NCI-H1417 treated with DMSO at 0.1 percent for 48 hours (cell line): ENCODE measurements at regions not wholly inside any gene's neighbourhood (a gene's known extent, or its start where the extent isn't known, plus 50 kb on each side); places are given as distances from the start of the nearest gene placed in this dataset.
"Not testable (repeated sequence)": the region's sequence is repeated elsewhere in the genome, so short reads cannot be mapped to it uniquely, and the experiment has no call there.

Experiments used
- DNase-seq: peaks from one replicate; lab custom pipeline; 2025; lab: John Stamatoyannopoulos, UW

DNA sequence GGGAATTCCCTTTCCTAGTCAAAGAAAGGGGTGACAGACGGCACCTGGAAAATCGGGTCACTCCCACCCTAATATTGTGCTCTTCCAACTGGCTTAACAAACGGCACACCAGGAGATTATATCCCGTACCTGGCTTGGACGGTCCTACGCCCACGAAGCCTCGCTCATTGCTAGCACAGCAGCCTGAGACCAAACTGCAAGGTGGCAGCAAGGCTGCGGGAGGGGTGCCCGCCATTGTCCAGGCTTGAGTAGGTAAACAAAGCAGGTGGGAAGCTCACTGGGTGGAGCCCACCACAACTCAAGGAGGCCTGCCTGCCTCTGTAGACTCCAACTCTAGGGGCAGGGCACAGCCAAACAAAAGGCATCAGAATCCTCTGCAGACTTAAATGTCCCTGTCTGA lies 457.8 kb upstream of the PIK3R1 start:
- not testable (repeated sequence) for DNase-seq

DNA sequence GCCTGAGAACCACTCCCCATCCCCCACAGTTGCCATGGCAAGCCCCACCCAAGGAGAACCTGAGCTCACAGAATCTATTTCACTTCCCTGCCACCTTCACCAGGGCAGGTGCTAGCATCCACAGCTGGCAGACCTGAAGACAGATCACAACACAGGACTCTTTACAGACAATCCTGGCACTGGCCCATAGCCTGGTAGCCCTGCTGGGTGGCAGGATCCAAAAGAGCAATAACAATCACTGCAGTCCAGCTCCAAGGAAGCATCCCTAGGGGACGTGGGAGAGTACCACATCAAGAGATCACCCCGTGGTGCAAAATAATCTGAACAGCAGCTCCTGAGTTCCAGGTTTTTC lies 463.2 kb upstream of the PIK3R1 start:
- DNase-seq, result no peak

DNA sequence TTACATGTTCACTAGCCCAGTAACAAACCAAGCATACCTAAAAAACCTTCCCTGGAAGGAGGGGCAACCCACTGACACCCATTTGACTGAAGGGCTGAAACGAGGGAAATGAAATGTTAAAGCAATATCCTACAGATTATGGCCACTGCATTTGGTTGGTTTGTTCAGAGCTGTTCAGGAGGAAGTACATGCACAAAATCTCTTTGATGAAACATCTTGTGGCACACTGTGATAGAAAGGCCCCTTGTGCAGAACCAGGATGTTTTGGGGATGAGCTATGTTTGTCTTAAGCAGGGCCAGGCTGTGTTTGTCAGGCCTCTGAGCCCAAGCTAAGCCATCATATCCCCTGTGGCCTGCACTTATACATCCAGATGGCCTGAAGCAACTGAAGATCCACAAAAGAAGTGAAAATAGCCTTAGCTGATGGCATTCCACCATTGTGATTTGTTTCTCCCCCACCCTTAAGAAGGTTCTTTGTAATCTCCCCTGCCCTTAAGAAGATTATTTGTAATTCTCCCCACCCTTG lies 467.3 kb upstream of the PIK3R1 start:
- no peak for DNase-seq

DNA sequence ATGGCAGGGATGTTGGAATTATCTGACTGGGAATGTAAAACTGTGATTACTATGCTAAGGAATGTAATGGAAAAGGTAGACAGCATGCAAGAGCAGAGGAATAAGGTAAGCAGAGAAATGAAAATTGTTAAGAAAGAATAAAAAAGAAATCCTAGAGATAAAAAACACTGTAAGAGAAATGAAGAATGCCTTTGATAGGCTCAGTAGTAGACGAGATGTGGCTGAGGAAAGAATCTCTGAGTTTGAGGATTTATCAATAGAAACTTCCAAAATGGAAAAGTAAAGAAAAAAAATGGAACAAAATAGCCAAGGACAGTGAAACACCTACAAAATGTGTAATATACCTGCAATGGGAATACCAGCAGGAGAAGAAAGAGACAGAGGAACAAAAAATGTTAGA lies 468.5 kb upstream of the PIK3R1 start:
- no peak for DNase-seq

DNA sequence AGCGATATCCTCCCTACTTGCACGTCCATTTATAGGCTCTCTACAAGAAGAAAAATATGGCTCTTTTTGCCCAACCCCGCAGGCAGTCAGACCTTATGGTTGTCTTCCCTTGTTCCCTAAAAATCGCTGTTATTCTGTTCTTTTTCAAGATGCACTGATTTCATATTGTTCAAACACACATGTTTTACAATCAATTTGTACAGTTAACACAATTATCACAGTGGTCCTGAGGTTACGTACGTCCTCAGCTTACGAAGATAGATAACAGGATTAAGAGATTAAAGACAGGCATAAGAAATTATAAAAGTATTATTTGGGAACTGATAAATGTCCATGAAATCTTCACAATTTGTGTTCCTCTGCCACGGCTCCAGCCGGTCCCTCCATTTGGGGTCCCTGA lies 468.9 kb upstream of the PIK3R1 start:
- DNase-seq, result not testable (repeated sequence)

DNA sequence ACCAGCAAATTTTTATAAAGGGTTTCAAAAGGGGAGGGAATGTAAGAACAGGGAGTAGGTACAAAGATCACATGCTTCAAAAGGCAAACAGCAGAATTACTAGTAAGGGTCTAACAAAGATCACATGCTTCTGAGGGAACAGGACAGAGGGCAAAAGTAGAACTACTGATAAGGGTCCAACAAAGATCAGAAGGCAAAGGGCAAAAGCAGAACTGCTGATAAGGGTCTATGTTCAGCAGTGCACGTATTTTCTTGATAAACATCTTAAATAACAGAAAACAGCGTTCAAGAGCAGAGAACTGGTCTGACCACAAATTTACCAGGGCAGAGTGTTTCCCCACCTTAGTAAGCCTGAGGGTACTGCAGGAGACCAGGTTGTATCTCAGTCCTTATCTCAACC lies 469.5 kb upstream of the PIK3R1 start:
- no peak for DNase-seq

DNA sequence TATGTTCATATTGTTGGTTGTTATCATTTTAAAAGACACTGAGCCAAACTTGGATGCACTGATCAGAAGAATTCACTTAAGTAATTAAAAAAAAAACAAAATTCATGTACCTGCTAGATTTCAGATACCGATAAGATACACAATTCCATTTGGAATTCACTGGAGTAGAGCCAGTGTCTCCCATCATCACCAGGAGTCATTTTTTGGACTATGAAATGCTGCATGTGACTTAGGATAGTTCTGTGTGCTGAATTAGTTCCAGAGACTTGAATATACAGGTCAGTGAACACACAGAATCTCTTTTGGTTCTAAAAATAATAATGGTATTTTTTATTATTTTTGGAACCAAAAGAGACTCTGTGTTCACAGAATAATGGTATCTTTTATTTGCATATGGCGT lies 482.6 kb upstream of the PIK3R1 start:
- DNase-seq, result no peak

DNA sequence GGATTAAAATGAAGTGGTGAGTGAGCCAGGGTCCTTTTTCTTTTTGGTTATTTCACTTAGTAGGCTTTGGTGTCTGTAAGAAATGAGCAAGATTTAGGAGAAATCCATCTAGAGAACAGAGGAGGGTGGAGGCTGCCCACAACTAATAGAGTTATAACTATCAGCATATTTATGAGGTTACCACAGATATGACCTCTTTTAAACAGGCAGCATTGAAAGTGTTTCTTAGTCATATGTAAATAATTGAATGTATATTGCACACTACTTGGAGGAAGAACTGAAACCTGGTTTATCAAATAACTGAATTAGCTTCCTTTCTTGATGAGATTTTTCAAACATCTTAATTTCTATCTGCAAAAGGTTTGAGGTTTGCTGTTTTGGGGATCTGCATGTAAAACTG lies 483.1 kb upstream of the PIK3R1 start:
- no peak for DNase-seq

DNA sequence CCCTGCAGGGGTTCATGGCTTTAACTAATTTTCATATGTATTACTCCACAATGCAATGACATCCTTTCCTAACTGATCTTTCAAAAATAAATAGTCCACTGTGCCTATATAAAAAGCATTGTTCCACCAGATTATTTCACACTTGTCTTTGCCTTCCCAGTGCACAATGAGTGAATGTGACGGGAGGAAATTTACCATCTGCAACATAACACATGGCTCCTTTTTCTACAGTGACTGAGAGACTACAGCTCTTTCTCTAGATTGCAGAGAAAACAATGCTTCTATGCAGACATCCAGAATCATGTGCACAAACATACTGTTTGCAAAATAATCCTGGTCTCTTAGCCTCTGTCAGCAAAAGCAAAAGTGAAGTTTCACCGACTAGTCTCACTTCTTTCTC lies 483.7 kb upstream of the PIK3R1 start:
- no peak for DNase-seq

DNA sequence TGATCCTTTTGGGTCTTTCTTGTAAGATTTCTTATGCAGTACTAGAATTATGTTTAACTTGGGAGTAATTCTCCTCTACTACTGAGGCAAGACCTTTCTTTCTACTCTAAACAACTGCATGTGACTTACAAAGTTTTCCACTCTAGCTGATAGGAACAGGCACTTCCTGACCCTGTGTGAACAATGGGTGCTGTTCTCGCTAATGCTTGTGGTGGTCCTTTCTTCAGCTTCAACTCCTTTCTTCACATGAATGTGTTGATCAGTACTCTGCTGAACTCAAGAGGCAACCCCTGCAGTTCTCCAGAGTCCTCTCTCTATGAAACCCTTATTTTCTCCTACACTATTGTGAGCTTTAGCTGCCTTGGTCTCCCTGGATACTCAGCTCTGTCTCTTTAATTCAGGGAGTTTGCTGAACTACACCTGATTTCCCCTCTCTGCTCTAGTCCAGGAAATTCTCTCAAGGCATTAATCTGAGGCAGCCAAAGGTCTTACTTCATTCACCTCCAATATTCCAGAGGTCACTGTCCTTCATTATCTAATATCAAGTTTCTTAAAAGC lies 484.6 kb upstream of the PIK3R1 start:
- DNase-seq, result no peak

DNA sequence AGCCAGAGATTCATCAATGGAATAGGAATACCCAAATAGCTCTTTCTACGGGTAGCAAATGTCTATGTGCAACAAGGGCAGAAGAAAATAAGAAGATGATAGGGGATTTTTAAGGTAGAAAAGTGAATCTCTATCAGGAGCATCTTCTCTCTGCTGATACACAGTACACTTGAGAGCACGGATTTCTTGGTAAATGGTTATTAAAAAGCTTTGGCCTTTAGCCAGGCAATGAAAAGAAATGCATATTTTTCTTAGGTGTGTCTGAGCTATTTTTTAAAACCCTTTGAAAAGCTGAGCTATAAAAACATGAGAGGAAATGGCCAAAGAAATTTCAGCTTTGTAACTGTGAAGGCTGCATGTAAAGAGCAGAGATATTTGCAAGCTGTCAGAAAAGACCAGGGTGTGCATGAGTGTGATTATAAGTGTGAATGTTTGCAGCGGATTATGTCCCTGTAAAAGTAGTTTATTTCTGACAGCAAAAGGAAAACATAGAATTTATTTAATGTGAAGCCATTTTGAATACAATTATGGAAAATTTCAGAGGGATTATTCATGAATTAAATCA lies 487.1 kb upstream of the PIK3R1 start:
- DNase-seq, result no peak

DNA sequence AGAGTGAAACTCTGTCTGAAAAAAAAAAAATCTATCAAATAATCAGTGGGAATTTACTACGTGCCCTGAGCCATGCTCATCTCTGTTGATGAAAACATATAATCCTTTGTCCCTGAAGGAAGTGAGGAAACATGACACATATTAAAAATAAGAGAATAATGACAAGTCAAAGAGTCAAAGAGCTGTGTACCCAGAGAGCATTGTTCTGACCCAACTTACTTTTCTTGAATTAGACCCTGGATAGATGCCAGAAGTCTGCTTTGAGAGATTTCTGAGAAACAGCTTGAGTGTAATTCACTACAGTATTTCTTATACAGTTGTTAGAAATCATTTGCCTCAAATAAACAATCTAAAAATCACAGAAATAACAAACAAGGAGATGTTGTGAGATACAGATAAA lies 490.0 kb upstream of the PIK3R1 start:
- DNase-seq, result no peak

DNA sequence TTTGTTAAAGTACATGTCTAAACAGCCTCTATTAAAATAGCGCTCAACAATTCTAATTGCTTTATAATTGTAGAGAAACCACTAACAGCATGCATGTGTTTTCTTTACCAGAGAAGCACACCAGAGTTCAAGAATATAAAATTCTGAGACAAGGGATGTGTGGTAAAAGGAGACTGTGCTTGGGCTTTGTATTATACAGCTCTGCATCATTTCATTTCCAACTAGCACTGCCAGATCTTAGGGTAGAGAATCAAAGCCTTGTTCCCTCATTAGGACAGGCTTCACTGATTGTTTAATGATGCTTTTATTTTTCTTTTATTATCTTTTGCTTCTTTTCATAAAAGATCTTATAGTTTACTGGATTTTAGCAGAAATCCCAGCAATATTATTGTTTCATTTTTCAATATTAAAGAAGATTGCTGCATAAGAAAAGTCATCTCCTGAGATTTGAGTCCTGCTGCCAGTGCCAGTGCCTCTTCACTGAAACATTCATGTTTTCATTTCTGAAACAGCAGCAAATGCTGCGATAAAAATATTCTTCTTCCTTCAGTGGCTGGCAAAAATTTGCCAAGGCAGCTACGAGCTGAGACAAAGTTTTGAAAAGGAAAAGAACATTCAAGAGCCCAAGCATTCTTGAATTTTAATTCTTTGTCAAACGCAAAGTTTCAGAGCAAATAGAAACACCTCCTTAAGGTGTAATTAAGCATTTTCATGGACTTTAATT lies 491.0 kb upstream of the PIK3R1 start:
- DNase-seq, result no peak

DNA sequence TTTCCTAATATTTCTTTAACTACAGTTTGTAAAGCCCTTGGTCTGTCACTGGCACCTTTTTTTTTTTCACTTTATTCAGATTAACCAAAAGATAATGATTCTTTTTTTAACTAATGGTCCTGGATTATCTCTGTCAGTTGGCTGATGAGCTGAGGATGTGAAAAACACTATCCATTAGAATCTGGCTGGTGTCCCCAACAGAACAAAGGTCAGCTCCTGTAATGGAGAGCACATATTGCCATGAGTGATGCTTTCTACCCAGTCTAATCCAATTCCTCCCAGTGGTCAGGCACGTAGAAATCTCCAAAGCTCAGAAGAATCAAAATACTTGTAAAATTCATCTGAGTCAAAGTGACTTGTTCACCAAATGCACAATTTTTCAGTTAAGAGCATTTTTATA lies 491.7 kb upstream of the PIK3R1 start:
- no peak for DNase-seq

DNA sequence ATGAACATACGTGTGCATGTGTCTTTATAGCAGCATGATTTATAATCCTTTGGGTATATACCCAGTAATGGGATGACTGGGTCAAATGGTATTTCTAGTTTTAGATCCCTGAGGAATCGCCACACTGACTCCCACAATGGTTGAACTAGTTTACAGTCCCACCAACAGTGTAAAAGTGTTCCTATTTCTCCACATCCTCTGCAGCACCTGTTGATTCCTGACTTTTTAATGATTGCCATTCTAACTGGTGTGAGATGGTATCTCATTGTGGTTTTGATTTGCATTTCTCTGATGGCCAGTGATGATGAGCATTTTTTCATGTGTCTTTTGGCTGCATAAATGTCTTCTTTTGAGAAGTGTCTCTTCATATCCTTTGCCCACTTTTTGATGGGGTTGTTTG lies 493.0 kb upstream of the PIK3R1 start:
- not testable (repeated sequence) for DNase-seq

DNA sequence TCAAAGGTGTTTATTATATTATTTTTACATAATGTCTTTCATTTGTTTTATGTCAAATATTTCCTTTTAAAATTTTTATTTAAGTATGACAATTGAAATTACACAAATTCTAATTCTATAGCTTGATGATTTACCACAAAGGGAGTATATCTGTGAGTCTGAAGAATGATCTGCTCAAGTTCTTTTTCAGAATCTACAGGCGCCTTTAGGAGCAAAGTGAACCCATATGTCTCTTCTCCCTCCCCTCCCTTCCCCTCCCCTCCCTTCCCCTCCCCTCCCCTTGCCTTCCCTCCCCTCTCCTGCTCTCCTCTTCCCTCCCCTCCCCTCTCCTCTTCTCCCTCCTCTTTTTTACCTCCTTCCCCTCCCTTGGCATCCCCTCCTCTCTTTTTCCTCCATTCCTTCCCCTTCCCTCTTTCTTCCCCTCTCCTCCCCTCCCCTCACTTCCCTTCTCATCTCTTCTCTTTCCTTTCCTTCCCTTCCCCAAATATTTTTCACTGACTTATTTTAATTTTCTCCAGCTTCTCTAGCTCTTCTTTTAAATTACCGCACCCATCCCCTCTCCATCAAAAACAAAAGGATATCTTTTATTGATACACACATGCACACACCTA lies 495.3 kb upstream of the PIK3R1 start:
- DNase-seq, result no peak

DNA sequence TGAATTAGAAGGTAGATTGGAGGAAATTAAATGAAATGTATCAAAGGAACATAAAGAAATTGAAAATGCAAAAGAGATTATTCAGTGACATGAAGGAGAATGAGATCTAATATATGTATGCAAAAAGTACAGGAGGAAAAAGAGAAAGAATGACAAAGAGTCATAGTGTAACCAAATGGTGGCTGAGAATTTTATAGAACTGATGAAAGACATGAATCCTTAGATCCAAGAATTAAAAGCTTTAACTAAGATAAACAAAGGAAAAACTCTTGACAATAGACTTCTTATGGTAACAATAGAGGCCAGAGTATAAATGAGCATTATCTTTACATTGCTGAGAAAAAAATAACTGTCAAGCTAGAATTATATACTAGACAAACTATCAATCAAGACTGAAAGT lies 505.4 kb upstream of the CD180 start:
- DNase-seq, result no peak

DNA sequence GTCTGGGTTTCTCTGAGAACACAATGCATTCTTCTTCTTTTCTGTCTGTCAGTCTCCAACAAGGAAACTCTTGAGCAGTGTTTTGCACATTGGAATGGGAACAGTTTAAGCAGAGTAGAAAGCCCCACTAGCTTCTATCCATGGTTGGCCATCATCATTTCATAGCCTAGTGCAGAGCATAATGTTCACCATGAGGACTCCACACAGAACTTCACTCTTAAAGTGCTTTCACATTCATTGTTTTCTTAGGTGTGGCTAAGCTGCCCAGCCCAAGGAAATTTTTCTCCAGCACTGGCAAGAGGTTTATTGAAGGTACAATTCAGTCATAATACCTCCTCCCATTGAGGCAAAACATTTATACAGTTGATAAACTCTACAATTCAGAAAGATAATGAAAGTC lies 503.0 kb upstream of the CD180 start:
- no peak for DNase-seq

DNA sequence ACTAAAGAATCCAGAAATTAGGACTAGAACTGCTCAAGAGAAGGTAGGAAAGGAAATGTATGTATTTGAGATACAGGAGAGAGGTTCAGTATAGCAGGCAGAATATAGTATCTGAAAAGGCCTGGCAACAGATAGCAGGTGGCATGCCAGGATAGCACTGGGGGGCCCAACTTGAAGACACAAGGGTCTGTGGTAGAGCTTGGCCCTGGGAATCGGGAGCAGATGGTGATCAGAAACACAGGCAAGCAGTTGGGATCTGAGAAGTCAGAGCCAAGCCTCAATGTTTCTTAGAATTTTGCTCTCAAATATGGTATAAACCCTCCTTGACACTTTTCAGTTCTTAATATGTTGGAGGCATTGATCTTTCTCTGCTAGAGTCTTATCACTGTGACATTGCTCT lies 499.8 kb upstream of the CD180 start:
- DNase-seq, result no peak

DNA sequence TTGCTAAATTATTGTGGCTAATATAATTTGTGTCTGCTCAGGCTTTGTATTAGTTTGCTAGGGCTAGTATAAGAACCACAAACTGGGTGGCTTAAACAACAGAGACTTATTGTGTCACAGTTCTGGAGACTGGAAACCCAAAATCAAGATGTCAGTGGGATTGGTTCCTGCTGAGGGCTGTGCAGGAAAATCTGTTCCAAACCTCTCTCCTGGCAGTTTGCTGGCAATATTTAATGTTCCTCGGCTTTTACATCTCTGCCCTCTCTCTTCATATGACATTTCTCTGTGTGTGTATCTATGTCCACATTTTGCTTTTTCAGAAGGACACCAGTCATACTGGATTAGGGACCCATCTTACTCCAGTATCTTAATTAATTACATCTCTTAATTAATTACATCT lies 498.8 kb upstream of the CD180 start:
- no peak for DNase-seq

DNA sequence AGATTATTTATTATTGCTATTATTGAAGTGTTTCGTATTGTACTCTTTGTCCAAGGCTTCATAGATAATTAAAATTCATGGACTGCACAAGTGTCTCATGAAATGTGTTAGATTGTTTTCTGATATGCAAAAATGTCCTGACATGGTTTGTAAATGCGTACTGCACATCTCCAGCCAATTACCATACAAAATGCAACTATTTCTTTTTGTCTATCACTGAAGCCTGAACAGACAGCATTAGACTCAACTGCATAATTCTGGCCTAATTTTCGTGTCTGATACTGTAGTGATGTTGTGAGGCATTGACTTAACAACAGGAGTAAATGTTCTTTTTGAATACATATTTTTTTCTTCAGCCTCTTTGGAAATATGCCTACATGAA lies 498.2 kb upstream of the CD180 start:
- DNase-seq, result no peak

DNA sequence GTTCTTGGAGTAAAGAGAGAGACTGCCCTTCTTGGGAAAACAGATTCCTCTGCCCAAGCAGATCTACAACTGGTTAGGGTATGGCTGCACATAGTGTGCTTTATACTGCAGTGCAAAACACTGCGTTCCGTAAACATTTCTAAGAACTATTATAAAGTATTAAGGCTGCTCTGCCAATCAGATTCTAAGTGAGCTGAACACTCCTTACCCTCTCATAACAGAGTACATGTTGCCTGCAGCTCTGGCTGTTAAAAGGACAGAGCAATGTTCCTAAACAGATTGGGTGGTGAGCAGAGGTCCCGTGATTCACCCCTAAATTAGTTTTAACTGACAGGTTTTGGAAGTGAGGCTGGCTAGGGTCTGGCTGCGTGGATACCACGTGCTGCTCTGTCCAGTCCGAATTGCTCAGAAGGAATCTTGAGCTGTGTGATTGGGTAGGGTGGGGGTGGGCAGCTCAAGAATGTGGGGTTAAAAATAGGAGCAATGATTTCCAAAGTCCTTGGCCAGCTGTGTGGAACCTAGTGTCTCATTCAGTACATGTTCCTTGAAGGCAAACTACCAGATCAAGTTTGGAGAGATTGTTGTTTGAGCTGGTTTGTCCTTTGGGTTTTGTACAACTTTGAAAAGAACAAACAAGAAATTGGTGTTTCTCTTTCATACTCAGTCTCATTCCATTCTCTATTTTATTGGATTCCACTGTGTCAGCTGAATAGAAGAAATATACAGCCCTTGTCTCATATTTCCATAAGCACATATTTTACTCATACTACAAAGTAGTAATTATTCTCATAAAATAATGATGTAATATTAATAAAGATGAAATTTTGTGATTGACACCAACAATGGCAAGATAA lies 497.6 kb upstream of the CD180 start:
- DNase-seq, result no peak
